ENCODE measurements at regions not wholly inside any gene's neighbourhood (a gene's known extent, or its start where the extent isn't known, plus 50 kb on each side); places are given as distances from the start of the nearest gene placed in this dataset.

DNA sequence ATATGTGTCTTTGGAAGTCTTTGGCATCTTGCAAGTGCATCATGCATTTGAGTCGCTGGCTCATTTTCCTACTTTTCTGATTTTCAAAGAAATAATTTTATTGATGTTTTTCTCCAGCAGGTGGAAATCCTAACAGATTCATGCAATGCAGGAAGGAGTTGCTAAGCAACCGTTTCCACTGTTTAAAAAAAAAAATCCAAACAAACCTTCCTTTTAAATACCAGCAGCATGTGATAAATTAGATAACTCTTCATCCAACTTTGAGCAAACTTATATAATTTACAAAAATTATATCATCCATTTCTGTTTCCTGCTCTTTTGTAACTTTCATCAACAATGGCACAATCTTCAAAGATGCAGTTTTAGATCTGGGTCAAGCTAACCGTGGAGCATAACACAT is 364.1 kb downstream of the MFSD1 start:
- TF ChIP-seq, protein P1, sequence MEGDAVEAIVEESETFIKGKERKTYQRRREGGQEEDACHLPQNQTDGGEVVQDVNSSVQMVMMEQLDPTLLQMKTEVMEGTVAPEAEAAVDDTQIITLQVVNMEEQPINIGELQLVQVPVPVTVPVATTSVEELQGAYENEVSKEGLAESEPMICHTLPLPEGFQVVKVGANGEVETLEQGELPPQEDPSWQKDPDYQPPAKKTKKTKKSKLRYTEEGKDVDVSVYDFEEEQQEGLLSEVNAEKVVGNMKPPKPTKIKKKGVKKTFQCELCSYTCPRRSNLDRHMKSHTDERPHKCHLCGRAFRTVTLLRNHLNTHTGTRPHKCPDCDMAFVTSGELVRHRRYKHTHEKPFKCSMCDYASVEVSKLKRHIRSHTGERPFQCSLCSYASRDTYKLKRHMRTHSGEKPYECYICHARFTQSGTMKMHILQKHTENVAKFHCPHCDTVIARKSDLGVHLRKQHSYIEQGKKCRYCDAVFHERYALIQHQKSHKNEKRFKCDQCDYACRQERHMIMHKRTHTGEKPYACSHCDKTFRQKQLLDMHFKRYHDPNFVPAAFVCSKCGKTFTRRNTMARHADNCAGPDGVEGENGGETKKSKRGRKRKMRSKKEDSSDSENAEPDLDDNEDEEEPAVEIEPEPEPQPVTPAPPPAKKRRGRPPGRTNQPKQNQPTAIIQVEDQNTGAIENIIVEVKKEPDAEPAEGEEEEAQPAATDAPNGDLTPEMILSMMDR (IDR thresholded peaks at IDR 0.05) = no peak
- TF ChIP-seq POLR2AphosphoS5 (IDR thresholded peaks at IDR 0.05) (no peak), EP300 (IDR thresholded peaks at IDR 0.05) (no peak), POLR2A (IDR thresholded peaks at IDR 0.05) (no peak)
